HCT116 (cell line): ENCODE measurements at regions not wholly inside any gene's neighbourhood (a gene's known extent, or its start where the extent isn't known, plus 50 kb on each side); places are given as distances from the start of the nearest gene placed in this dataset.

Experiments used
- ATF3 ChIP-seq: IDR thresholded peaks from 2 replicates; pipeline ENCODE4 v1.6.1; 2012
- CTCF ChIP-seq, 3 experiments: fragments of 200-600 bp in 1 of 3; sonication (generic) in 1 of 3; IDR thresholded peaks in 2 of 3; conservative IDR thresholded peaks in 1 of 3; 2 replicates each; pipeline ENCODE4 v1.5.1; 2012 to 2017; ENCODE audit warnings: low read depth in 2 of 3, low read length in 2 of 3, antibody characterized with exemption in 1 of 3, borderline replicate concordance in 1 of 3, control low read depth in 1 of 3, mild to moderate bottlenecking in 1 of 3, mixed read lengths in 1 of 3, mixed run types in 1 of 3, moderate library complexity in 1 of 3; ENCODE audit not compliant: insufficient read depth in 1 of 3
- MAX ChIP-seq: IDR thresholded peaks from 2 replicates; pipeline ENCODE4 v1.6.1; 2012
- POLR2A ChIP-seq: IDR thresholded peaks from 2 replicates; pipeline ENCODE4 v1.7.0; 2011; ENCODE audit warnings: borderline replicate concordance; ENCODE audit not compliant: insufficient read depth, insufficient read length; ENCODE audit errors: extremely low read depth
- SRF ChIP-seq: IDR thresholded peaks from 2 replicates; pipeline ENCODE4 v1.6.1; 2012; ENCODE audit warnings: low read depth

GRCh38 chr14:35470755-35471154, 63.2 kb upstream of the INSM2 start:
- TF ChIP-seq MAX (no peak), ATF3 (no peak), CTCF (IDR thresholded peaks at IDR 0.05 in 2 of 3, conservative IDR thresholded peaks at IDR 0.05 in 1 of 3; ENCODE audit: borderline replicate concordance in 1 of 3, insufficient read depth in 1 of 3, low read depth in 2 of 3, low read length in 2 of 3) (no peak), POLR2A (no peak), SRF (no peak)
